Liver (tissue), 3 donors: ENCODE measurements at regions not wholly inside any gene's neighbourhood (a gene's known extent, or its start where the extent isn't known, plus 50 kb on each side); places are given as distances from the start of the nearest gene placed in this dataset.

Experiments
- CTCF ChIP-seq: fragments of 150-350 bp; IDR thresholded peaks from 2 replicates; pipeline ENCODE4 v1.5.1; 2017; ENCODE audit warnings: improper control_type of control experiment, low read depth, low read length; ENCODE audit not compliant: missing input control
- EGR1 ChIP-seq, 2 donors: IDR thresholded peaks; 2 replicates each; pipeline ENCODE4 v1.6.1; 2016 to 2018; ENCODE audit warnings: antibody characterized with exemption in 2 of 2, low read depth in 2 of 2
- FOXA2 ChIP-seq: IDR thresholded peaks from 2 replicates; pipeline ENCODE4 v1.6.1; 2016; ENCODE audit warnings: antibody characterized with exemption
- HNF4G ChIP-seq: IDR thresholded peaks from 2 replicates; pipeline ENCODE4 v1.6.1; 2016; ENCODE audit warnings: antibody characterized with exemption
- JUND ChIP-seq, 2 donors: IDR thresholded peaks; 2 replicates each; pipeline ENCODE4 v1.6.1; 2016; ENCODE audit warnings: antibody characterized with exemption in 2 of 2
- MAX ChIP-seq: IDR thresholded peaks from 2 replicates; pipeline ENCODE4 v1.6.1; 2016; ENCODE audit warnings: antibody characterized with exemption
- NR2F2 ChIP-seq: IDR thresholded peaks from 2 replicates; pipeline ENCODE4 v1.6.1; 2016; ENCODE audit warnings: antibody characterized with exemption
- RAD21 ChIP-seq, 2 donors: IDR thresholded peaks; 2 replicates each; pipeline ENCODE4 v1.6.1; 2016; ENCODE audit warnings: antibody characterized with exemption in 2 of 2, mild to moderate bottlenecking in 2 of 2
- REST ChIP-seq: IDR thresholded peaks from 2 replicates; pipeline ENCODE4 v1.6.1; 2016; ENCODE audit warnings: antibody characterized with exemption, mild to moderate bottlenecking
- RXRA ChIP-seq, 2 donors: IDR thresholded peaks; 2 replicates each; pipeline ENCODE4 v1.6.1; 2017 to 2018; ENCODE audit warnings: antibody characterized with exemption in 2 of 2, mild to moderate bottlenecking in 1 of 2
- TAF1 ChIP-seq: conservative IDR thresholded peaks from 2 replicates; pipeline ENCODE4 v1.6.1; 2016; ENCODE audit warnings: antibody characterized with exemption, mild to moderate bottlenecking
- YY1 ChIP-seq: IDR thresholded peaks from 2 replicates; pipeline ENCODE4 v1.6.1; 2016; ENCODE audit warnings: antibody characterized with exemption, mild to moderate bottlenecking
- donor health status: healthy.
- donor health status: healthy.

GRCh38 chr9:81035171-81035570 lies 654.2 kb downstream of the TLE1 start:
- TF ChIP-seq CTCF (no peak), REST (no peak), JUND (IDR thresholded peaks at IDR 0.05) (no peak), TAF1 (no peak), RAD21 (IDR thresholded peaks at IDR 0.05) (no peak), MAX (no peak), HNF4G (no peak), EGR1 (IDR thresholded peaks at IDR 0.05; ENCODE audit: low read depth in 2 of 2) (no peak), YY1 (no peak), FOXA2 (no peak), NR2F2 (no peak), RXRA (IDR thresholded peaks at IDR 0.05) (no peak)
